Stimulated activated CD4-positive, alpha-beta T cell treated with anti-CD3 and anti-CD28 coated beads, Interleukin-4, amount 100 ng/mL, for 24 hours (primary cell): ENCODE measurements at regions not wholly inside any gene's neighbourhood (a gene's known extent, or its start where the extent isn't known, plus 50 kb on each side); places are given as distances from the start of the nearest gene placed in this dataset.
"Not testable (repeated sequence)": the region's sequence is repeated elsewhere in the genome, so short reads cannot be mapped to it uniquely, and the experiment has no call there.

Experiments
- DNase-seq: peaks from one replicate; pipeline ENCODE4 v3.0.0-alpha.2; 2020

- no peak for DNase-seq
Observed at GRCh38 chrX:104513162-104513561, 52.8 kb upstream of the IL1RAPL2 start.

- no peak for DNase-seq
Observed at GRCh38 chrX:104510801-104511200, 55.2 kb upstream of the IL1RAPL2 start.

- DNase-seq = no peak
Observed at GRCh38 chrX:104502460-104502859, 63.5 kb upstream of the IL1RAPL2 start.

GRCh38 chrX:104488811-104489210 is 77.2 kb upstream of the IL1RAPL2 start:
- no peak for DNase-seq

- DNase-seq = no peak
Observed at GRCh38 chrX:104486691-104487090, 79.3 kb upstream of the IL1RAPL2 start.

- no peak for DNase-seq
Observed at GRCh38 chrX:104482757-104483156, 83.2 kb upstream of the IL1RAPL2 start.

- DNase-seq = no peak
Observed at GRCh38 chrX:104469771-104470170, 96.2 kb upstream of the IL1RAPL2 start.

- no peak for DNase-seq
Observed at GRCh38 chrX:104459796-104460195, 106.2 kb upstream of the IL1RAPL2 start.

GRCh38 chrX:104457130-104457529 is 108.9 kb upstream of the IL1RAPL2 start:
- not testable (repeated sequence) for DNase-seq

- no peak for DNase-seq
Observed at GRCh38 chrX:104450316-104450715, 115.7 kb upstream of the IL1RAPL2 start.

- no peak for DNase-seq
Observed at GRCh38 chrX:104445591-104445990, 120.4 kb upstream of the IL1RAPL2 start.

- DNase-seq = no peak
Observed at GRCh38 chrX:104435249-104435648, 130.8 kb upstream of the IL1RAPL2 start.

GRCh38 chrX:104432321-104432720 is 133.7 kb upstream of the IL1RAPL2 start:
- DNase-seq = no peak

- no peak for DNase-seq
Observed at GRCh38 chrX:104430742-104431119, 135.3 kb upstream of the IL1RAPL2 start.

- no peak for DNase-seq
Observed at GRCh38 chrX:104430072-104430741, 135.8 kb upstream of the IL1RAPL2 start.

GRCh38 chrX:104428231-104428630 is 137.8 kb upstream of the IL1RAPL2 start:
- DNase-seq = no peak

- no peak for DNase-seq
Observed at GRCh38 chrX:104427693-104428092, 138.3 kb upstream of the IL1RAPL2 start.

GRCh38 chrX:104427073-104427472 is 138.9 kb upstream of the IL1RAPL2 start:
- DNase-seq = no peak

GRCh38 chrX:104420907-104421306 is 145.1 kb upstream of the IL1RAPL2 start:
- no peak for DNase-seq

- DNase-seq = no peak
Observed at GRCh38 chrX:104419926-104420325, 146.1 kb upstream of the IL1RAPL2 start.

GRCh38 chrX:104419211-104419610 is 146.8 kb upstream of the IL1RAPL2 start:
- DNase-seq = no peak

- no peak for DNase-seq
Observed at GRCh38 chrX:104411800-104412199, 154.2 kb upstream of the IL1RAPL2 start.

- no peak for DNase-seq
Observed at GRCh38 chrX:104400387-104400786, 145.7 kb upstream of the ESX1 start.

- DNase-seq = no peak
Observed at GRCh38 chrX:104392350-104392749, 137.6 kb upstream of the ESX1 start.

GRCh38 chrX:104391906-104392305 is 137.2 kb upstream of the ESX1 start:
- no peak for DNase-seq
